Loucy (cell line): ENCODE measurements at regions not wholly inside any gene's neighbourhood (a gene's known extent, or its start where the extent isn't known, plus 50 kb on each side); places are given as distances from the start of the nearest gene placed in this dataset.

Experiments
- H2AFZ ChIP-seq: fragments of 200-600 bp; sonication (generic); 2 replicates; pipeline ENCODE4 v1.6.0; 2016; ENCODE audit warnings: antibody characterized with exemption, mild to moderate bottlenecking, low read length, moderate library complexity
- H3F3A ChIP-seq: fragments of 200-600 bp; 2 replicates; pipeline ENCODE4 v1.6.0; 2016; ENCODE audit warnings: antibody characterized with exemption, low read depth, mild to moderate bottlenecking
- H3K27me3 ChIP-seq: fragments of 200-600 bp; sonication (generic); 2 replicates; pipeline ENCODE4 v1.6.1; 2014; ENCODE audit warnings: low read length, mild to moderate bottlenecking; ENCODE audit not compliant: insufficient read depth, poor library complexity, severe bottlenecking
- H3K36me3 ChIP-seq: fragments of 200-600 bp; sonication (generic); 2 replicates; pipeline ENCODE4 v1.6.1; 2016; ENCODE audit warnings: low read length; ENCODE audit not compliant: insufficient read depth
- H3K4me1 ChIP-seq: fragments of 200-600 bp; sonication (generic); 2 replicates; pipeline ENCODE4 v1.5.1; 2014; ENCODE audit warnings: low read length, mild to moderate bottlenecking; ENCODE audit not compliant: insufficient read depth, poor library complexity, severe bottlenecking
- H3K4me2 ChIP-seq: fragments of 200-600 bp; sonication (generic); 2 replicates; pipeline ENCODE4 v1.6.0; 2014; ENCODE audit warnings: antibody characterized with exemption, low read length, low read depth, mild to moderate bottlenecking; ENCODE audit not compliant: poor library complexity, severe bottlenecking
- H3K4me3 ChIP-seq: fragments of 200-600 bp; sonication (generic); 2 replicates; pipeline ENCODE4 v1.5.1; 2014; ENCODE audit warnings: low read length, mild to moderate bottlenecking, mixed read lengths; ENCODE audit not compliant: poor library complexity, severe bottlenecking
- H3K79me2 ChIP-seq: fragments of 200-600 bp; sonication (generic); 2 replicates; pipeline ENCODE4 v1.6.1; 2014; ENCODE audit warnings: low read length; ENCODE audit not compliant: insufficient read depth
- H3K9ac ChIP-seq: fragments of 200-600 bp; sonication (generic); 2 replicates; pipeline ENCODE4 v1.6.0; 2014; ENCODE audit warnings: mild to moderate bottlenecking, low read depth, low read length, moderate library complexity; ENCODE audit not compliant: poor library complexity, severe bottlenecking
- H3K9me2 ChIP-seq: fragments of 200-600 bp; sonication (generic); replicated peaks from 2 replicates; pipeline ENCODE4 v1.6.1; 2016; ENCODE audit warnings: low read depth, low read length, mixed read lengths
- H3K9me3 ChIP-seq: fragments of 200-600 bp; sonication (generic); 2 replicates; pipeline ENCODE4 v1.6.1; 2014; ENCODE audit warnings: mild to moderate bottlenecking, antibody characterized with exemption, low read length, low read depth; ENCODE audit not compliant: insufficient read depth
- H4K20me1 ChIP-seq: fragments of 200-600 bp; sonication (generic); 2 replicates; pipeline ENCODE4 v1.6.0; 2014; ENCODE audit warnings: antibody characterized with exemption, low read length, mild to moderate bottlenecking; ENCODE audit not compliant: insufficient read depth, poor library complexity, severe bottlenecking
- CTCF ChIP-seq: fragments of 200-600 bp; sonication (generic); conservative IDR thresholded peaks from 2 replicates; pipeline ENCODE4 v1.5.1; 2014; ENCODE audit warnings: mild to moderate bottlenecking, antibody characterized with exemption, low read length
- EZH2phosphoT487 ChIP-seq: fragments of 200-600 bp; IDR thresholded peaks from 2 replicates; pipeline ENCODE4 v1.6.1; 2018; ENCODE audit warnings: antibody characterized with exemption, mild to moderate bottlenecking, moderate library complexity, borderline replicate concordance

DNA sequence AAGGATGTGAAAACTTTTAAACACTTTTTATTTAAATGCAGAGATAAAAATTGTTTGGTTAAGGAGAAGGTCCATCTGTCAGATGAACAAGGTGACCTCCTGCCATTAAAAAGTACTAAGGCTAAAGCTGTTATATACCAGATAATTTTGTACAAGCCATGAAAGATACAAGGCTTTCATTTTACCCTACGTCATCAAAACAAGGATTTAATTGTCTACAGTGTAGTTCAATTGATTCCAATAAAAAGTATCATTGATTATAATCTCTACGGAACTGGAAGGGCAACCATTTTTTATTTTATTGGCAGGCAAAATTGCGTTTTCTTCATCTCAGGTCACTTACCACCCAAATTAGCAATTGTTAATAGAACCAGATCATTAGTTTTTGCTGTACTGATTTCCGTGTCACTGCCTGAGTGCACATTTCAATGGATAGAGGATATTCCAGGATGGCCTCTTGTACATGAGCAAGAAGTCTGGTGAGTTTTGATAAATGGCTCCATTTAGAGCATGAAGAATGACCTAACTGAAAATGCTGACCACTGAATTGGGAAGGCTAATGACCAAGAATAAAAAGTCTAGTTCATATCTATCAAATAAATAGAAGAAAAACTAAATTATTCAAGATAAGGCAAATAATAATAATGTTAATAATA, 564.9 kb downstream of the JRKL start:
- Histone ChIP-seq H3K9me2 (no peaks in the 10 kb centered on the region), H3K27me3 (no peaks in the 10 kb centered on the region), H3K9ac (no peak overlapping the region), H4K20me1 (no peaks in the 10 kb centered on the region), H3K9me3 (no peaks in the 10 kb centered on the region), H3K79me2 (no peaks in the 10 kb centered on the region), H2AFZ (no peak overlapping the region), H3K4me3 (no peak overlapping the region), H3F3A (no peaks in the 10 kb centered on the region), H3K4me1 (no peaks in the 10 kb centered on the region), H3K36me3 (no peaks in the 10 kb centered on the region), H3K4me2 (no peak overlapping the region)
- no peak for TF ChIP-seq EZH2phosphoT487
- no peak for TF ChIP-seq CTCF

- H3K27me3 ChIP-seq, result no peaks in the 10 kb centered on the region
- no peak overlapping the region for H3K4me2 ChIP-seq
- H3F3A ChIP-seq, result no peaks in the 10 kb centered on the region
- no peaks in the 10 kb centered on the region for H3K9me3 ChIP-seq
- H3K4me1 ChIP-seq, result no peaks in the 10 kb centered on the region
- H2AFZ ChIP-seq, result no peak overlapping the region
- no peak overlapping the region for H3K4me3 ChIP-seq
- no peaks in the 10 kb centered on the region for H3K9me2 ChIP-seq
- no peaks in the 10 kb centered on the region for H3K36me3 ChIP-seq
- H4K20me1 ChIP-seq, result no peaks in the 10 kb centered on the region
- H3K9ac ChIP-seq, result no peak overlapping the region
- H3K79me2 ChIP-seq, result no peaks in the 10 kb centered on the region
- no peak for TF ChIP-seq EZH2phosphoT487
- TF ChIP-seq CTCF, result no peak
These were observed 570.7 kb downstream of the JRKL start for GRCh38 chr11:96960476-96960875.

GRCh38 chr11:96960926-96961325, 571.1 kb downstream of the JRKL start:
- H4K20me1 ChIP-seq, result no peaks in the 10 kb centered on the region
- H3K4me1 ChIP-seq, result no peaks in the 10 kb centered on the region
- H3K4me3 ChIP-seq, result no peak overlapping the region
- no peaks in the 10 kb centered on the region for H3K36me3 ChIP-seq
- H3K9me2 ChIP-seq, result no peaks in the 10 kb centered on the region
- H3K9ac ChIP-seq, result no peak overlapping the region
- TF ChIP-seq EZH2phosphoT487 (no peak), CTCF (no peak)
- no peak overlapping the region for H2AFZ ChIP-seq
- H3F3A ChIP-seq, result no peaks in the 10 kb centered on the region
- H3K79me2 ChIP-seq, result no peaks in the 10 kb centered on the region
- no peaks in the 10 kb centered on the region for H3K9me3 ChIP-seq
- H3K27me3 ChIP-seq, result no peaks in the 10 kb centered on the region
- no peak overlapping the region for H3K4me2 ChIP-seq
